GM12878 (cell line): ENCODE measurements at regions not wholly inside any gene's neighbourhood (a gene's known extent, or its start where the extent isn't known, plus 50 kb on each side); places are given as distances from the start of the nearest gene placed in this dataset.

Source experiments
- ATAC-seq: fragments of 200-7000 bp; cut with Tn5 transposase; 3 replicates; pipeline ENCODE4 v1.9.1; 2020; ENCODE audit warnings: mild to moderate bottlenecking, moderate library complexity
- BruUV-seq: library from RNA; stranded (reverse); fragments of 400-500 nt; replicated peaks from 2 replicates; lab custom pipeline; 2021; lab: Mats Ljungman, UMichigan
- CTCF ChIA-PET: fragments of 300-600 bp; sonication (Branson Sonifier 250); formaldehyde crosslinking; extraction: SDS; loops from one replicate; lab custom pipeline; 2021; ENCODE audit warnings: inconsistent platforms; lab: Yijun Ruan, JAX
- POLR2A ChIA-PET: fragments of 350-600 bp; formaldehyde crosslinking; extraction: SDS; loops from one replicate; lab custom pipeline; 2021; ENCODE audit warnings: inconsistent platforms; lab: Charles Lee
- RAD21 ChIA-PET: fragments of 300-600 bp; sonication (Branson Sonifier 250); formaldehyde crosslinking; loops from one replicate; lab custom pipeline; 2023; ENCODE audit warnings: antibody characterized with exemption; ENCODE audit not compliant: unreplicated experiment; lab: Charles Lee
- SMC1A ChIA-PET: fragments of 300-600 bp; sonication (Branson Sonifier 250); formaldehyde crosslinking; loops from one replicate; lab custom pipeline; 2023; ENCODE audit not compliant: unreplicated experiment, uncharacterized antibody; lab: Charles Lee
- DNase-seq: peaks from one replicate; pipeline ENCODE4 v3.0.0-alpha.2; 2011; ENCODE audit warnings: low read depth, low spot score
- FAIRE-seq: peaks from 3 replicates; lab custom pipeline; 2011; peaks lifted over from hg19 to GRCh38; lab: Jason Lieb, UNC
- H2AFZ ChIP-seq: 2 replicates; pipeline ENCODE4 v1.6.0; 2011; ENCODE audit warnings: low read depth, low read length, control low read depth; ENCODE audit not compliant: control insufficient read depth
- H3K27ac ChIP-seq: 2 replicates; pipeline ENCODE4 v1.5.1; 2011; ENCODE audit warnings: control low read depth; ENCODE audit not compliant: control insufficient read depth, insufficient read depth
- H3K27me3 ChIP-seq, 2 experiments: replicated peaks in 1 of 2; 2 replicates each; pipeline versions ENCODE4 v1.6.0 to v1.6.1; 2011; ENCODE audit warnings: low read length in 1 of 2; ENCODE audit not compliant: control insufficient read depth in 2 of 2, insufficient read depth in 2 of 2
- H3K36me3 ChIP-seq, 2 experiments: 2 replicates each; pipeline ENCODE4 v1.5.1; 2011; ENCODE audit warnings: low read length in 1 of 2; ENCODE audit not compliant: control insufficient read depth in 2 of 2, insufficient read depth in 2 of 2
- H3K4me1 ChIP-seq: 2 replicates; pipeline ENCODE4 v1.6.1; 2011; ENCODE audit warnings: mild to moderate bottlenecking, low read length, moderate library complexity, mixed read lengths; ENCODE audit not compliant: control insufficient read depth, insufficient read depth
- H3K4me2 ChIP-seq: 2 replicates; pipeline ENCODE4 v1.6.0; 2011; ENCODE audit warnings: control low read depth; ENCODE audit not compliant: control insufficient read depth, insufficient read depth
- H3K4me3 ChIP-seq: fragments of 200-600 bp; sonication (generic); 2 replicates; pipeline ENCODE4 v1.5.1; 2016
- H3K79me2 ChIP-seq: 2 replicates; pipeline ENCODE4 v1.6.0; 2011; ENCODE audit warnings: low read length; ENCODE audit not compliant: control insufficient read depth, insufficient read depth
- H3K9ac ChIP-seq: 2 replicates; pipeline ENCODE4 v1.8.0; 2011; ENCODE audit warnings: low read length, control low read depth, mixed read lengths; ENCODE audit not compliant: control insufficient read depth, insufficient read depth
- H3K9me3 ChIP-seq: replicated peaks from 3 replicates; pipeline ENCODE4 v1.5.1; 2011; ENCODE audit warnings: mild to moderate bottlenecking, low read length; ENCODE audit not compliant: control insufficient read depth, insufficient read depth
- H4K20me1 ChIP-seq: 2 replicates; pipeline ENCODE4 v1.6.0; 2011; ENCODE audit not compliant: control insufficient read depth, insufficient read depth
- EGR1 ChIP-seq, 2 experiments: IDR thresholded peaks; 1 replicate in 1 of 2; 2 replicates in 1 of 2; pipeline ENCODE4 v1.6.1; 2011 to 2012; ENCODE audit warnings: low read depth in 2 of 2, low read length in 2 of 2, borderline replicate concordance in 1 of 2, mild to moderate bottlenecking in 1 of 2, moderate library complexity in 1 of 2
- HDAC2 ChIP-seq: fragments of 200-600 bp; sonication (generic); IDR thresholded peaks from 2 replicates; pipeline ENCODE4 v1.6.1; 2017
- NFXL1 ChIP-seq: fragments of 450-650 bp; IDR thresholded peaks from 2 replicates; pipeline ENCODE4 v1.6.1; 2017; ENCODE audit warnings: antibody characterized with exemption, mild to moderate bottlenecking, borderline replicate concordance
- RAD51 ChIP-seq: fragments of 450-650 bp; IDR thresholded peaks from 2 replicates; pipeline ENCODE4 v1.6.1; 2016; ENCODE audit warnings: moderate library complexity, mild to moderate bottlenecking, inconsistent platforms
- SPI1 ChIP-seq: IDR thresholded peaks from 2 replicates; pipeline ENCODE4 v1.6.1; 2011; ENCODE audit warnings: low read depth, mild to moderate bottlenecking, low read length, moderate library complexity, borderline replicate concordance; ENCODE audit not compliant: insufficient read depth
- ZNF24 ChIP-seq: fragments of 450-650 bp; IDR thresholded peaks from 2 replicates; pipeline ENCODE4 v1.6.1; 2017; ENCODE audit warnings: antibody characterized with exemption, mild to moderate bottlenecking
- WGBS: methylation state at CpG from one replicate; pipeline ENCODE4 v1.1.6; 2016; ENCODE audit warnings: low lambda C conversion rate; ENCODE audit not compliant: insufficient replicate concordance, insufficient coverage; ENCODE audit errors: missing lambda C conversion rate; 5-methylcytosine and 5-hydroxymethylcytosine counted together
- in situ Hi-C: fragments of 300-500 bp; cut with MboI; formaldehyde crosslinking; loops from 9 replicates; pipeline ENCODE4 v1.14.3; 2018; ENCODE audit warnings: mixed read lengths
- intact Hi-C: fragments of 100-400 bp; cut with micrococcal nuclease; formaldehyde crosslinking; loops from one replicate; pipeline ENCODE4 v1.14.2; 2022; ENCODE audit not compliant: unreplicated experiment
- TF ChIP-seq, protein P1 (sequence below): fragments of 450-650 bp; IDR thresholded peaks from 2 replicates; pipeline ENCODE4 v1.6.1; 2017; ENCODE audit warnings: mild to moderate bottlenecking
- TF ChIP-seq, protein P2 (sequence below), 3 experiments: IDR thresholded peaks in 2 of 3; conservative IDR thresholded peaks in 1 of 3; 2 replicates each; pipeline ENCODE4 v1.5.1; 2011; ENCODE audit warnings: low read depth in 3 of 3, low read length in 3 of 3, mild to moderate bottlenecking in 3 of 3, control low read depth in 2 of 3, moderate library complexity in 2 of 3, inconsistent platforms in 1 of 3, mixed read lengths in 1 of 3; ENCODE audit not compliant: control insufficient read depth in 2 of 3, insufficient read depth in 1 of 3; ENCODE audit errors: extremely low read depth in 1 of 3
- TF ChIP-seq, protein P3 (sequence below): IDR thresholded peaks from 2 replicates; pipeline ENCODE4 v1.6.1; 2012; ENCODE audit warnings: low read depth, low read length, improper control_type of control experiment
- TF ChIP-seq, protein P4 (sequence below): fragments of 450-650 bp; IDR thresholded peaks from 2 replicates; pipeline ENCODE4 v1.6.1; 2018; ENCODE audit warnings: borderline replicate concordance, mild to moderate bottlenecking; ENCODE audit not compliant: partially characterized antibody

DNA sequence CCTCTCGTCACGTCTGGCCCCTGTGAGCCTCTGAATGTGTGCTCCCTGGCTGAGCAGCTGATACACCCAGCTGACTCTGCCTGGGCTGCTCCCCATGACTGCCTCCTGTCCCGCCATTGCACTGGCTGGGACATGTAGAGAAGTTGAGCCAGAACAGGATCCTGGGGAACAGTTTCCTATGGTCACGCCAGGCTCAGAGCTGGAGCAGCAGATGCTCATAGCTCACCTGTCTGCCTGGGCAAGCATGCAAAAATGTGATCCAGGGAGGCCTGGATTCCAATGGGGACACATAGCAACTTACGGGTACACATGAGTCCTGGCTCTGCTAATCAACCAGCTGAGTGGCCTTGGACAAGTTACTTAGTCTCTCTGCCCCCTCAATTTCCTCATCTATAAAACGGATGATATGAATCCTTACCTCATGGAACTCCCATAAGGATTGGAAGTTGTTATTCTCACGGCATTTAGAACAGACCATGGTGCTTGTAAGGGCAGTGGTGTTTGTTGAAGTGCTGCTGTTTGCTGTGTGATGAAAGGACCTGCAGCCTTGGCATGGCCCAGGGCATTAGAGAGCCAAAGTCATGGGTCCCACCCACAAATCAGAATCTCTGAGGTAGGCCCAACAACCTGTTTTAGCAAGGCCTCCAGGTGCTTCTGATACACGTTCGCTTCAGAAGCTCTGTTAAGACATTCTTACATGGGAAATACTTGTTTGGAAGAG is 150.3 kb upstream of the VANGL1 start (continued):
- TF ChIP-seq, protein P1, sequence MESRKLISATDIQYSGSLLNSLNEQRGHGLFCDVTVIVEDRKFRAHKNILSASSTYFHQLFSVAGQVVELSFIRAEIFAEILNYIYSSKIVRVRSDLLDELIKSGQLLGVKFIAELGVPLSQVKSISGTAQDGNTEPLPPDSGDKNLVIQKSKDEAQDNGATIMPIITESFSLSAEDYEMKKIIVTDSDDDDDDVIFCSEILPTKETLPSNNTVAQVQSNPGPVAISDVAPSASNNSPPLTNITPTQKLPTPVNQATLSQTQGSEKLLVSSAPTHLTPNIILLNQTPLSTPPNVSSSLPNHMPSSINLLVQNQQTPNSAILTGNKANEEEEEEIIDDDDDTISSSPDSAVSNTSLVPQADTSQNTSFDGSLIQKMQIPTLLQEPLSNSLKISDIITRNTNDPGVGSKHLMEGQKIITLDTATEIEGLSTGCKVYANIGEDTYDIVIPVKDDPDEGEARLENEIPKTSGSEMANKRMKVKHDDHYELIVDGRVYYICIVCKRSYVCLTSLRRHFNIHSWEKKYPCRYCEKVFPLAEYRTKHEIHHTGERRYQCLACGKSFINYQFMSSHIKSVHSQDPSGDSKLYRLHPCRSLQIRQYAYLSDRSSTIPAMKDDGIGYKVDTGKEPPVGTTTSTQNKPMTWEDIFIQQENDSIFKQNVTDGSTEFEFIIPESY, result no peak
- TF ChIP-seq, protein P2, sequence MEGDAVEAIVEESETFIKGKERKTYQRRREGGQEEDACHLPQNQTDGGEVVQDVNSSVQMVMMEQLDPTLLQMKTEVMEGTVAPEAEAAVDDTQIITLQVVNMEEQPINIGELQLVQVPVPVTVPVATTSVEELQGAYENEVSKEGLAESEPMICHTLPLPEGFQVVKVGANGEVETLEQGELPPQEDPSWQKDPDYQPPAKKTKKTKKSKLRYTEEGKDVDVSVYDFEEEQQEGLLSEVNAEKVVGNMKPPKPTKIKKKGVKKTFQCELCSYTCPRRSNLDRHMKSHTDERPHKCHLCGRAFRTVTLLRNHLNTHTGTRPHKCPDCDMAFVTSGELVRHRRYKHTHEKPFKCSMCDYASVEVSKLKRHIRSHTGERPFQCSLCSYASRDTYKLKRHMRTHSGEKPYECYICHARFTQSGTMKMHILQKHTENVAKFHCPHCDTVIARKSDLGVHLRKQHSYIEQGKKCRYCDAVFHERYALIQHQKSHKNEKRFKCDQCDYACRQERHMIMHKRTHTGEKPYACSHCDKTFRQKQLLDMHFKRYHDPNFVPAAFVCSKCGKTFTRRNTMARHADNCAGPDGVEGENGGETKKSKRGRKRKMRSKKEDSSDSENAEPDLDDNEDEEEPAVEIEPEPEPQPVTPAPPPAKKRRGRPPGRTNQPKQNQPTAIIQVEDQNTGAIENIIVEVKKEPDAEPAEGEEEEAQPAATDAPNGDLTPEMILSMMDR (IDR thresholded peaks at IDR 0.05 in 2 of 3, conservative IDR thresholded peaks at IDR 0.05 in 1 of 3; ENCODE audit: control insufficient read depth in 2 of 3, extremely low read depth in 1 of 3, insufficient read depth in 1 of 3, low read depth in 3 of 3, low read length in 3 of 3), result no peak
- no peak for TF ChIP-seq EGR1 (IDR thresholded peaks at IDR 0.05; ENCODE audit: borderline replicate concordance in 1 of 2, low read depth in 2 of 2, low read length in 2 of 2)
- TF ChIP-seq RAD51, result no peak

DNA sequence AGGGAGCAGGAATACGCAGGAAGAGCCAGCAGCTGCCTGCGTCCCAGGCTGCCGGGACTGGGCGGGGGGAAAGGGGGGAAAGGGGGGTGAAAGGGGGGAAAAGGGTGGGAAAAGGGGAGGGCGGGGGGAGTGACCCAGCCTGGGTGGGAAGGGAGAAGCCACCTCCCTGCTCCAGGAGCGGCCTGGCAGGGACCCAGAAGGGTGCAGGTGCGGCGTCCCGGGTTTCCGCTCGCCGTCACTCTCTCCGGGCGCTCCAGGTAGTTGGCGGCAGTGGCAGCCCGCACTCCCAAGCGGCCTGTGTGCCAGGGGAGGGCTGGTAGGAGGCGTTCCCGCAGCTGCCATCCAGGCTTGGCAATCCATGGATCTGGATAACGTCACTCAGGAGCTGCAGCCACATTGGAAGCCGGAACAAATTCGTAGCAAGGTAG is 141.0 kb upstream of the NGF start:
- no peak for DNase-seq
- no peak for ATAC-seq
- no peak overlapping the region for H3K9ac ChIP-seq
- no peak for FAIRE-seq
- no peaks in the 10 kb centered on the region for H3K9me3 ChIP-seq
- no peaks in the 10 kb centered on the region for H3K4me1 ChIP-seq
- H4K20me1 ChIP-seq, result no peaks in the 10 kb centered on the region
- no peak overlapping the region for H3K27ac ChIP-seq
- H3K4me3 ChIP-seq, result no peak overlapping the region
- SMC1A ChIA-PET, result no interaction called here
- H3K79me2 ChIP-seq, result no peaks in the 10 kb centered on the region
- H3K36me3 ChIP-seq, result no peaks in the 10 kb centered on the region
- RAD21 ChIA-PET, result no interaction called here
- H3K4me2 ChIP-seq, result no peak overlapping the region
- WGBS, result 40% methylated on average over 13 of the region's 22 CpGs
- intact Hi-C loops, result loop anchor here (10.0 kb wide), 1 partner anchor 116 kb away; no protein-coding TSS in a partner anchor
- TF ChIP-seq ZNF24 (no peak), SPI1 (no peak), HDAC2 (no peak), NFXL1 (no peak)
- TF ChIP-seq, protein P3, sequence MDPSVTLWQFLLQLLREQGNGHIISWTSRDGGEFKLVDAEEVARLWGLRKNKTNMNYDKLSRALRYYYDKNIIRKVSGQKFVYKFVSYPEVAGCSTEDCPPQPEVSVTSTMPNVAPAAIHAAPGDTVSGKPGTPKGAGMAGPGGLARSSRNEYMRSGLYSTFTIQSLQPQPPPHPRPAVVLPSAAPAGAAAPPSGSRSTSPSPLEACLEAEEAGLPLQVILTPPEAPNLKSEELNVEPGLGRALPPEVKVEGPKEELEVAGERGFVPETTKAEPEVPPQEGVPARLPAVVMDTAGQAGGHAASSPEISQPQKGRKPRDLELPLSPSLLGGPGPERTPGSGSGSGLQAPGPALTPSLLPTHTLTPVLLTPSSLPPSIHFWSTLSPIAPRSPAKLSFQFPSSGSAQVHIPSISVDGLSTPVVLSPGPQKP, result no peak
- TF ChIP-seq, protein P4, sequence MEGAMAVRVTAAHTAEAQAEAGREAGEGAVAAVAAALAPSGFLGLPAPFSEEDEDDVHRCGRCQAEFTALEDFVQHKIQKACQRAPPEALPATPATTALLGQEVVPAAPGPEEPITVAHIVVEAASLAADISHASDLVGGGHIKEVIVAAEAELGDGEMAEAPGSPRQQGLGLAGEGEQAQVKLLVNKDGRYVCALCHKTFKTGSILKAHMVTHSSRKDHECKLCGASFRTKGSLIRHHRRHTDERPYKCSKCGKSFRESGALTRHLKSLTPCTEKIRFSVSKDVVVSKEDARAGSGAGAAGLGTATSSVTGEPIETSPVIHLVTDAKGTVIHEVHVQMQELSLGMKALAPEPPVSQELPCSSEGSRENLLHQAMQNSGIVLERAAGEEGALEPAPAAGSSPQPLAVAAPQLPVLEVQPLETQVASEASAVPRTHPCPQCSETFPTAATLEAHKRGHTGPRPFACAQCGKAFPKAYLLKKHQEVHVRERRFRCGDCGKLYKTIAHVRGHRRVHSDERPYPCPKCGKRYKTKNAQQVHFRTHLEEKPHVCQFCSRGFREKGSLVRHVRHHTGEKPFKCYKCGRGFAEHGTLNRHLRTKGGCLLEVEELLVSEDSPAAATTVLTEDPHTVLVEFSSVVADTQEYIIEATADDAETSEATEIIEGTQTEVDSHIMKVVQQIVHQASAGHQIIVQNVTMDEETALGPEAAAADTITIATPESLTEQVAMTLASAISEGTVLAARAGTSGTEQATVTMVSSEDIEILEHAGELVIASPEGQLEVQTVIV, result no peak
- in situ Hi-C loops, result no loop called here
- POLR2A ChIA-PET, result no interaction called here
- CTCF ChIA-PET, result interaction anchor here (0.6 kb wide), 1 partner anchor 11 kb away, joined by 3 read pairs; no protein-coding TSS in a partner anchor
- no peaks in the 10 kb centered on the region; a peak in 1 of 4 replicates for H3K27me3 ChIP-seq
- BruUV-seq, result no TSS peak
- H2AFZ ChIP-seq, result no peak overlapping the region
